Neural progenitor cell (in vitro differentiated cells): ENCODE measurements at regions not wholly inside any gene's neighbourhood (a gene's known extent, or its start where the extent isn't known, plus 50 kb on each side); places are given as distances from the start of the nearest gene placed in this dataset.

Experiments
- CTCF ChIP-seq: fragments of 200-600 bp; sonication (generic); IDR thresholded peaks from 2 replicates; pipeline ENCODE4 v1.5.1; 2017; ENCODE audit warnings: antibody characterized with exemption, mild to moderate bottlenecking
- EZH2 ChIP-seq: fragments of 200-600 bp; sonication (generic); IDR thresholded peaks from 2 replicates; pipeline ENCODE4 v1.6.1; 2017; ENCODE audit warnings: antibody characterized with exemption, mild to moderate bottlenecking, moderate library complexity

GRCh38 chr16:85371948-85372347, 241.2 kb upstream of the GSE1 start:
- TF ChIP-seq CTCF (no peak), EZH2 (no peak)
